ENCODE measurements at regions not wholly inside any gene's neighbourhood (a gene's known extent, or its start where the extent isn't known, plus 50 kb on each side); places are given as distances from the start of the nearest gene placed in this dataset.

- ChIA-PET CTCF (interaction anchor here (0.6 kb wide), 1 partner anchor 1303 kb away, joined by 3 read pairs; no protein-coding TSS in a partner anchor), POLR2A (no interaction called here)
- no peaks in the 10 kb centered on the region for H3K4me1 Mint-ChIP-seq
- TF ChIP-seq GTF2I (CRISPR knock-in tag; conservative IDR thresholded peaks at IDR 0.05) (no peak), NR1H2 (CRISPR knock-in tag; IDR thresholded peaks at IDR 0.05) (no peak)
- H3K36me3 Mint-ChIP-seq = 0 out of 2 replicates have a peak, but pooled peaks cover 6% of the 10 kb centered on the region
- ATAC-seq (no peak), DNase-seq (ENCODE audit: low spot score) (no peak)
- H3K9me3 Mint-ChIP-seq = peaks cover 17% of the 10 kb centered on the region
- no peaks in the 10 kb centered on the region for H3K27me3 Mint-ChIP-seq (ENCODE audit: low read depth)
- no peak overlapping the region for H3K4me3 Mint-ChIP-seq
- no peak overlapping the region for H3K27ac Mint-ChIP-seq
These were observed 60.1 kb upstream of the DIO2 start for GRCh38 chr14:80271389-80271788.

GRCh38 chr14:80269353-80269925 lies 58.1 kb upstream of the DIO2 start:
- no peaks in the 10 kb centered on the region for H3K27me3 Mint-ChIP-seq (ENCODE audit: low read depth)
- peaks cover 15% of the 10 kb centered on the region for H3K9me3 Mint-ChIP-seq
- DNase-seq (ENCODE audit: low spot score) = no peak
- TF ChIP-seq PREB (CRISPR knock-in tag; IDR thresholded peaks at IDR 0.05; ENCODE audit: borderline replicate concordance) (no peak), MLX (CRISPR knock-in tag; IDR thresholded peaks at IDR 0.05) (no peak), ZSCAN18 (CRISPR knock-in tag; IDR thresholded peaks at IDR 0.05) (no peak), MYBL2 (CRISPR knock-in tag; IDR thresholded peaks at IDR 0.05) (no peak), NR2C2 (CRISPR knock-in tag; IDR thresholded peaks at IDR 0.05) (no peak), CREB1 (CRISPR knock-in tag; IDR thresholded peaks at IDR 0.05) (no peak), FOXP4 (CRISPR knock-in tag; IDR thresholded peaks at IDR 0.05) (no peak), ZNF512 (CRISPR knock-in tag; IDR thresholded peaks at IDR 0.05; ENCODE audit: borderline replicate concordance) (no peak), ZNF281 (CRISPR knock-in tag; IDR thresholded peaks at IDR 0.05) (no peak), USF2 (CRISPR knock-in tag; IDR thresholded peaks at IDR 0.05) (no peak), ZNF232 (CRISPR knock-in tag; IDR thresholded peaks at IDR 0.05) (no peak), ATF2 (CRISPR knock-in tag; IDR thresholded peaks at IDR 0.05; ENCODE audit: borderline replicate concordance, low read depth) (no peak), EMX1 (CRISPR knock-in tag; IDR thresholded peaks at IDR 0.05) (no peak), RELA (CRISPR knock-in tag; IDR thresholded peaks at IDR 0.05; ENCODE audit: borderline replicate concordance) (no peak), OVOL2 (CRISPR knock-in tag; IDR thresholded peaks at IDR 0.05; ENCODE audit: borderline replicate concordance) (no peak), KAT7 (CRISPR knock-in tag; IDR thresholded peaks at IDR 0.05; ENCODE audit: borderline replicate concordance) (no peak), NFYB (CRISPR knock-in tag; conservative IDR thresholded peaks at IDR 0.05; ENCODE audit: low read depth) (no peak), SOX15 (CRISPR knock-in tag; IDR thresholded peaks at IDR 0.05) (no peak)

More at GRCh38 chr14:80269353-80269925, 58.1 kb upstream of the DIO2 start:
- H3K4me3 Mint-ChIP-seq = no peak overlapping the region
- H3K4me1 Mint-ChIP-seq = no peaks in the 10 kb centered on the region
- ChIA-PET POLR2A (interaction anchor here (0.6 kb wide), 1 partner anchor 464 kb away, joined by 3 read pairs; no protein-coding TSS in a partner anchor), CTCF (no interaction called here)
- no peak overlapping the region for H3K27ac Mint-ChIP-seq
- 0 out of 2 replicates have a peak, but pooled peaks cover 3% of the 10 kb centered on the region for H3K36me3 Mint-ChIP-seq
- ATAC-seq = no peak
